PFSK-1 (cell line): ENCODE measurements at regions not wholly inside any gene's neighbourhood (a gene's known extent, or its start where the extent isn't known, plus 50 kb on each side); places are given as distances from the start of the nearest gene placed in this dataset.

Experiments used
- FOXP2 ChIP-seq: optimal IDR thresholded peaks from 2 replicates; pipeline ENCODE3; 2011; ENCODE audit warnings: borderline replicate concordance, control low read depth, inconsistent platforms; ENCODE audit not compliant: insufficient read depth; ENCODE audit errors: extremely low read length, extremely low read depth
- POLR2AphosphoS5 ChIP-seq: IDR thresholded peaks from 2 replicates; pipeline ENCODE4 v1.6.1; 2012; ENCODE audit warnings: low read depth, mild to moderate bottlenecking, control low read depth, low read length, moderate library complexity
- REST ChIP-seq, 2 experiments: IDR thresholded peaks; 2 replicates each; pipeline versions ENCODE4 v1.6.1 to v1.8.0; 2011 to 2012; ENCODE audit warnings: low read depth in 2 of 2, low read length in 2 of 2, control low read depth in 1 of 2, inconsistent platforms in 1 of 2, mild to moderate bottlenecking in 1 of 2, moderate library complexity in 1 of 2; ENCODE audit not compliant: insufficient read depth in 1 of 2
- SIN3A ChIP-seq: IDR thresholded peaks from 2 replicates; pipeline ENCODE4 v1.6.1; 2012; ENCODE audit warnings: mild to moderate bottlenecking, low read length, moderate library complexity, borderline replicate concordance; ENCODE audit not compliant: insufficient read depth
- TAF1 ChIP-seq: IDR thresholded peaks from 2 replicates; pipeline ENCODE4 v1.6.1; 2012; ENCODE audit warnings: low read length, control low read depth, borderline replicate concordance; ENCODE audit not compliant: insufficient read depth

- TF ChIP-seq POLR2AphosphoS5 (no peak), REST (IDR thresholded peaks at IDR 0.05; ENCODE audit: insufficient read depth in 1 of 2, low read depth in 2 of 2, low read length in 2 of 2) (no peak), TAF1 (no peak), SIN3A (no peak), FOXP2 (no peak)
These were observed 635.5 kb downstream of the SLC16A7 start for GRCh38 chr12:60231303-60231702.
